HL-60 (cell line): ENCODE measurements at regions not wholly inside any gene's neighbourhood (a gene's known extent, or its start where the extent isn't known, plus 50 kb on each side); places are given as distances from the start of the nearest gene placed in this dataset.

Experiments used
- DNase-seq, 2 experiments: peaks; one replicate each; pipeline ENCODE4 v3.0.0-alpha.2; 2010 to 2020; ENCODE audit warnings: low read depth in 1 of 2, low spot score in 1 of 2
- H3K27ac ChIP-seq: fragments of 250-450 bp; sonication (Bioruptor Pico); replicated peaks from 2 replicates; pipeline ENCODE4 v1.5.1; 2020; ENCODE audit warnings: mild to moderate bottlenecking, moderate library complexity
- H3K27me3 ChIP-seq: fragments of 250-450 bp; sonication (Bioruptor Pico); 2 replicates; pipeline ENCODE4 v1.5.1; 2021; ENCODE audit warnings: mild to moderate bottlenecking, moderate library complexity; ENCODE audit not compliant: insufficient read depth, poor library complexity, severe bottlenecking
- H3K4me3 ChIP-seq: replicated peaks from 2 replicates; pipeline ENCODE4 v1.5.1; 2011; ENCODE audit warnings: mild to moderate bottlenecking, control low read depth, low read length; ENCODE audit not compliant: insufficient read depth
- CTCF ChIP-seq: IDR thresholded peaks from one replicate; pipeline ENCODE4 v1.5.1; 2011; ENCODE audit warnings: low read length, control low read depth, inconsistent platforms; ENCODE audit not compliant: insufficient read depth
- GABPA ChIP-seq: IDR thresholded peaks from 2 replicates; pipeline ENCODE4 v1.6.1; 2012; ENCODE audit warnings: low read depth
- POLR2AphosphoS5 ChIP-seq: IDR thresholded peaks from 2 replicates; pipeline ENCODE4 v1.6.1; 2012; ENCODE audit warnings: low read depth
- REST ChIP-seq: IDR thresholded peaks from 2 replicates; pipeline ENCODE4 v1.6.1; 2012; ENCODE audit warnings: low read depth; ENCODE audit not compliant: insufficient replicate concordance
- SPI1 ChIP-seq: IDR thresholded peaks from 2 replicates; pipeline ENCODE4 v1.6.1; 2012; ENCODE audit warnings: low read depth, mild to moderate bottlenecking, borderline replicate concordance

- DNase-seq, result peak in 1 of 2 experiments; percentile 7
- TF ChIP-seq POLR2AphosphoS5, result no peak
- no peak for TF ChIP-seq GABPA
- TF ChIP-seq CTCF, result peak; percentile 59
- TF ChIP-seq REST, result no peak
- Histone ChIP-seq H3K27ac (no peak overlapping the region), H3K27me3 (peaks cover 2% of the 10 kb centered on the region), H3K4me3 (no peak overlapping the region)
Observed at GRCh38 chr16:75789237-75789636, 62.9 kb upstream of the CPHXL start.

- Histone ChIP-seq H3K27ac (no peak overlapping the region), H3K4me3 (no peak overlapping the region), H3K27me3 (no peaks in the 10 kb centered on the region)
- TF ChIP-seq REST, result no peak
- no peak for TF ChIP-seq GABPA
- no peak for TF ChIP-seq POLR2AphosphoS5
- no peak for TF ChIP-seq SPI1
- no peak for DNase-seq
Observed at GRCh38 chr16:75792771-75793492, 66.6 kb upstream of the CPHXL start.

- no peak for DNase-seq
- H3K27ac ChIP-seq, result no peak overlapping the region
- H3K4me3 ChIP-seq, result no peak overlapping the region
- no peaks in the 10 kb centered on the region for H3K27me3 ChIP-seq
- no peak for TF ChIP-seq CTCF
- no peak for TF ChIP-seq REST
- TF ChIP-seq GABPA, result no peak
- TF ChIP-seq SPI1, result no peak
- no peak for TF ChIP-seq POLR2AphosphoS5
Observed at GRCh38 chr16:75793641-75794040, 67.4 kb upstream of the CPHXL start.
